ENCODE measurements at regions not wholly inside any gene's neighbourhood (a gene's known extent, or its start where the extent isn't known, plus 50 kb on each side); places are given as distances from the start of the nearest gene placed in this dataset.

- no peak overlapping the region for H3K4ac ChIP-seq (ENCODE audit: low read depth, low read length)
- no peak overlapping the region for H3K4me2 ChIP-seq (ENCODE audit: low read length)
- no peaks in the 10 kb centered on the region for H3K79me2 ChIP-seq (ENCODE audit: control insufficient read depth, insufficient read depth, low read length)
- H4K5ac ChIP-seq (ENCODE audit: low read length), result no peak overlapping the region
- WGBS (ENCODE audit: extremely low coverage, insufficient coverage, low lambda C conversion rate), result no CpG with 5 or more reads among the region's 8 CpGs
- DNase-seq, result no peak
- no peak overlapping the region for H4K8ac ChIP-seq (ENCODE audit: low read depth, low read length)
- no peaks in the 10 kb centered on the region for H3K4me1 ChIP-seq (ENCODE audit: control insufficient read depth, low read depth, low read length)
- H3K18ac ChIP-seq (ENCODE audit: low read length), result no peak overlapping the region
- H2BK120ac ChIP-seq (ENCODE audit: low read depth, low read length), result no peak overlapping the region
- H3K27me3 ChIP-seq (ENCODE audit: insufficient read depth, low read length, poor library complexity), result no peaks in the 10 kb centered on the region
- H3K9ac ChIP-seq (ENCODE audit: low read length), result no peak overlapping the region
- no peak overlapping the region for H3K4me3 ChIP-seq (ENCODE audit: low read length)
- H3K23ac ChIP-seq (ENCODE audit: low read length), result no peak overlapping the region
- no peak overlapping the region for H3K56ac ChIP-seq (ENCODE audit: low read length)
- H2BK15ac ChIP-seq (replicated peaks; ENCODE audit: low read depth), result no peak overlapping the region
- H2BK5ac ChIP-seq (ENCODE audit: low read length), result no peak overlapping the region
- H3K79me1 ChIP-seq (ENCODE audit: low read length), result no peaks in the 10 kb centered on the region
- no peaks in the 10 kb centered on the region for H3K36me3 ChIP-seq (ENCODE audit: control insufficient read depth, insufficient read depth, low read length)
- H2AK5ac ChIP-seq (ENCODE audit: low read length), result no peak overlapping the region
- H3K27ac ChIP-seq (ENCODE audit: low read depth, low read length), result no peak overlapping the region
Observed at GRCh38 chrX:39616731-39617130, 481.0 kb downstream of the BCOR start.

- no peaks in the 10 kb centered on the region for H3K79me2 ChIP-seq (ENCODE audit: control insufficient read depth, insufficient read depth, low read length)
- H4K8ac ChIP-seq (ENCODE audit: low read depth, low read length), result no peak overlapping the region
- no peak overlapping the region for H3K4me3 ChIP-seq (ENCODE audit: low read length)
- H2BK15ac ChIP-seq (replicated peaks; ENCODE audit: low read depth), result no peak overlapping the region
- H3K36me3 ChIP-seq (ENCODE audit: control insufficient read depth, insufficient read depth, low read length), result no peaks in the 10 kb centered on the region
- no peak overlapping the region for H3K4me2 ChIP-seq (ENCODE audit: low read length)
- H3K27ac ChIP-seq (ENCODE audit: low read depth, low read length), result no peak overlapping the region
- no peak for DNase-seq
- no peak overlapping the region for H2BK120ac ChIP-seq (ENCODE audit: low read depth, low read length)
- no peak overlapping the region for H3K18ac ChIP-seq (ENCODE audit: low read length)
- H3K23ac ChIP-seq (ENCODE audit: low read length), result no peak overlapping the region
- no peak overlapping the region for H4K5ac ChIP-seq (ENCODE audit: low read length)
- H3K56ac ChIP-seq (ENCODE audit: low read length), result no peak overlapping the region
- no peak overlapping the region for H2AK5ac ChIP-seq (ENCODE audit: low read length)
- H3K27me3 ChIP-seq (ENCODE audit: insufficient read depth, low read length, poor library complexity), result no peaks in the 10 kb centered on the region
- WGBS (ENCODE audit: extremely low coverage, insufficient coverage, low lambda C conversion rate), result no CpG with 5 or more reads among the region's 1 CpG
- no peak overlapping the region for H3K9ac ChIP-seq (ENCODE audit: low read length)
- no peaks in the 10 kb centered on the region for H3K4me1 ChIP-seq (ENCODE audit: control insufficient read depth, low read depth, low read length)
- H3K4ac ChIP-seq (ENCODE audit: low read depth, low read length), result no peak overlapping the region
- H2BK5ac ChIP-seq (ENCODE audit: low read length), result no peak overlapping the region
- no peaks in the 10 kb centered on the region for H3K79me1 ChIP-seq (ENCODE audit: low read length)
Observed at GRCh38 chrX:39618178-39618577, 479.6 kb downstream of the BCOR start.

GRCh38 chrX:39619182-39620009 is 478.4 kb downstream of the BCOR start:
- no peaks in the 10 kb centered on the region for H3K4me1 ChIP-seq (ENCODE audit: control insufficient read depth, low read depth, low read length)
- no peak overlapping the region for H3K9ac ChIP-seq (ENCODE audit: low read length)
- no peak overlapping the region for H3K56ac ChIP-seq (ENCODE audit: low read length)
- peak; percentile 18 for DNase-seq
- no peaks in the 10 kb centered on the region for H3K79me2 ChIP-seq (ENCODE audit: control insufficient read depth, insufficient read depth, low read length)
- H2BK120ac ChIP-seq (ENCODE audit: low read depth, low read length), result no peak overlapping the region
- H3K23ac ChIP-seq (ENCODE audit: low read length), result no peak overlapping the region
- no CpG with 5 or more reads among the region's 7 CpGs for WGBS (ENCODE audit: extremely low coverage, insufficient coverage, low lambda C conversion rate)
- no peak overlapping the region for H3K4ac ChIP-seq (ENCODE audit: low read depth, low read length)
- H3K27me3 ChIP-seq (ENCODE audit: insufficient read depth, low read length, poor library complexity), result no peaks in the 10 kb centered on the region
- no peak overlapping the region for H2BK5ac ChIP-seq (ENCODE audit: low read length)
- H3K36me3 ChIP-seq (ENCODE audit: control insufficient read depth, insufficient read depth, low read length), result no peaks in the 10 kb centered on the region
- no peak overlapping the region for H3K4me2 ChIP-seq (ENCODE audit: low read length)
- no peak overlapping the region for H3K27ac ChIP-seq (ENCODE audit: low read depth, low read length)
- H4K8ac ChIP-seq (ENCODE audit: low read depth, low read length), result no peak overlapping the region
- no peak overlapping the region for H3K4me3 ChIP-seq (ENCODE audit: low read length)
- H3K18ac ChIP-seq (ENCODE audit: low read length), result no peak overlapping the region
- H2BK15ac ChIP-seq (replicated peaks; ENCODE audit: low read depth), result no peak overlapping the region
- H4K5ac ChIP-seq (ENCODE audit: low read length), result no peak overlapping the region
- H2AK5ac ChIP-seq (ENCODE audit: low read length), result no peak overlapping the region
- no peaks in the 10 kb centered on the region for H3K79me1 ChIP-seq (ENCODE audit: low read length)

- Histone ChIP-seq H3K36me3 (ENCODE audit: control insufficient read depth, insufficient read depth, low read length) (no peaks in the 10 kb centered on the region), H3K4me1 (ENCODE audit: control insufficient read depth, low read depth, low read length) (no peaks in the 10 kb centered on the region), H2AK5ac (ENCODE audit: low read length) (no peak overlapping the region), H3K4ac (ENCODE audit: low read depth, low read length) (no peak overlapping the region), H3K79me2 (ENCODE audit: control insufficient read depth, insufficient read depth, low read length) (no peaks in the 10 kb centered on the region), H2BK120ac (ENCODE audit: low read depth, low read length) (no peak overlapping the region), H3K27ac (ENCODE audit: low read depth, low read length) (no peak overlapping the region), H4K8ac (ENCODE audit: low read depth, low read length) (no peak overlapping the region), H4K5ac (ENCODE audit: low read length) (no peak overlapping the region), H3K4me2 (ENCODE audit: low read length) (no peak overlapping the region), H3K27me3 (ENCODE audit: insufficient read depth, low read length, poor library complexity) (no peaks in the 10 kb centered on the region), H3K23ac (ENCODE audit: low read length) (no peak overlapping the region), H3K79me1 (ENCODE audit: low read length) (no peaks in the 10 kb centered on the region), H3K56ac (ENCODE audit: low read length) (no peak overlapping the region), H2BK5ac (ENCODE audit: low read length) (no peak overlapping the region), H3K9ac (ENCODE audit: low read length) (no peak overlapping the region), H2BK15ac (replicated peaks; ENCODE audit: low read depth) (no peak overlapping the region), H3K4me3 (ENCODE audit: low read length) (no peak overlapping the region), H3K18ac (ENCODE audit: low read length) (no peak overlapping the region)
- DNase-seq, result no peak
- no CpG with 5 or more reads among the region's 4 CpGs for WGBS (ENCODE audit: extremely low coverage, insufficient coverage, low lambda C conversion rate)
Observed at GRCh38 chrX:39624166-39624565, 473.6 kb downstream of the BCOR start.

GRCh38 chrX:39625810-39626209 is 471.9 kb downstream of the BCOR start:
- H3K27ac ChIP-seq (ENCODE audit: low read depth, low read length), result no peak overlapping the region
- H3K23ac ChIP-seq (ENCODE audit: low read length), result no peak overlapping the region
- no peak overlapping the region for H4K5ac ChIP-seq (ENCODE audit: low read length)
- H3K9ac ChIP-seq (ENCODE audit: low read length), result no peak overlapping the region
- H3K4me3 ChIP-seq (ENCODE audit: low read length), result no peak overlapping the region
- H3K4me2 ChIP-seq (ENCODE audit: low read length), result no peak overlapping the region
- no CpG with 5 or more reads among the region's 4 CpGs for WGBS (ENCODE audit: extremely low coverage, insufficient coverage, low lambda C conversion rate)
- H3K4ac ChIP-seq (ENCODE audit: low read depth, low read length), result no peak overlapping the region
- no peak overlapping the region for H3K18ac ChIP-seq (ENCODE audit: low read length)
- H3K56ac ChIP-seq (ENCODE audit: low read length), result no peak overlapping the region
- no peaks in the 10 kb centered on the region for H3K36me3 ChIP-seq (ENCODE audit: control insufficient read depth, insufficient read depth, low read length)
- H3K27me3 ChIP-seq (ENCODE audit: insufficient read depth, low read length, poor library complexity), result no peaks in the 10 kb centered on the region
- DNase-seq, result no peak
- no peaks in the 10 kb centered on the region for H3K4me1 ChIP-seq (ENCODE audit: control insufficient read depth, low read depth, low read length)
- H3K79me2 ChIP-seq (ENCODE audit: control insufficient read depth, insufficient read depth, low read length), result no peaks in the 10 kb centered on the region
- no peak overlapping the region for H2BK15ac ChIP-seq (replicated peaks; ENCODE audit: low read depth)
- no peak overlapping the region for H4K8ac ChIP-seq (ENCODE audit: low read depth, low read length)
- no peak overlapping the region for H2BK120ac ChIP-seq (ENCODE audit: low read depth, low read length)
- no peaks in the 10 kb centered on the region for H3K79me1 ChIP-seq (ENCODE audit: low read length)
- H2AK5ac ChIP-seq (ENCODE audit: low read length), result no peak overlapping the region
- H2BK5ac ChIP-seq (ENCODE audit: low read length), result no peak overlapping the region

GRCh38 chrX:39626749-39627148 is 471.0 kb downstream of the BCOR start:
- no peaks in the 10 kb centered on the region for H3K79me2 ChIP-seq (ENCODE audit: control insufficient read depth, insufficient read depth, low read length)
- H3K36me3 ChIP-seq (ENCODE audit: control insufficient read depth, insufficient read depth, low read length), result no peaks in the 10 kb centered on the region
- no peak overlapping the region for H3K23ac ChIP-seq (ENCODE audit: low read length)
- H4K8ac ChIP-seq (ENCODE audit: low read depth, low read length), result no peak overlapping the region
- H4K5ac ChIP-seq (ENCODE audit: low read length), result no peak overlapping the region
- H3K79me1 ChIP-seq (ENCODE audit: low read length), result no peaks in the 10 kb centered on the region
- H2BK120ac ChIP-seq (ENCODE audit: low read depth, low read length), result no peak overlapping the region
- H3K18ac ChIP-seq (ENCODE audit: low read length), result no peak overlapping the region
- no peaks in the 10 kb centered on the region for H3K27me3 ChIP-seq (ENCODE audit: insufficient read depth, low read length, poor library complexity)
- no peaks in the 10 kb centered on the region for H3K4me1 ChIP-seq (ENCODE audit: control insufficient read depth, low read depth, low read length)
- no peak overlapping the region for H2AK5ac ChIP-seq (ENCODE audit: low read length)
- no peak overlapping the region for H3K4me3 ChIP-seq (ENCODE audit: low read length)
- H2BK15ac ChIP-seq (replicated peaks; ENCODE audit: low read depth), result no peak overlapping the region
- H3K27ac ChIP-seq (ENCODE audit: low read depth, low read length), result no peak overlapping the region
- H3K4me2 ChIP-seq (ENCODE audit: low read length), result no peak overlapping the region
- no peak overlapping the region for H3K4ac ChIP-seq (ENCODE audit: low read depth, low read length)
- H3K56ac ChIP-seq (ENCODE audit: low read length), result no peak overlapping the region
- H2BK5ac ChIP-seq (ENCODE audit: low read length), result no peak overlapping the region
- DNase-seq, result no peak
- no CpG with 5 or more reads among the region's 7 CpGs for WGBS (ENCODE audit: extremely low coverage, insufficient coverage, low lambda C conversion rate)
- no peak overlapping the region for H3K9ac ChIP-seq (ENCODE audit: low read length)
